ENCODE measurements at regions not wholly inside any gene's neighbourhood (a gene's known extent, or its start where the extent isn't known, plus 50 kb on each side); places are given as distances from the start of the nearest gene placed in this dataset.

- TF ChIP-seq EP300 (IDR thresholded peaks at IDR 0.05) (no peak), POLR2A (IDR thresholded peaks at IDR 0.05; ENCODE audit: low read depth) (no peak), POLR2AphosphoS5 (IDR thresholded peaks at IDR 0.05) (no peak)
- TF ChIP-seq, protein P1, sequence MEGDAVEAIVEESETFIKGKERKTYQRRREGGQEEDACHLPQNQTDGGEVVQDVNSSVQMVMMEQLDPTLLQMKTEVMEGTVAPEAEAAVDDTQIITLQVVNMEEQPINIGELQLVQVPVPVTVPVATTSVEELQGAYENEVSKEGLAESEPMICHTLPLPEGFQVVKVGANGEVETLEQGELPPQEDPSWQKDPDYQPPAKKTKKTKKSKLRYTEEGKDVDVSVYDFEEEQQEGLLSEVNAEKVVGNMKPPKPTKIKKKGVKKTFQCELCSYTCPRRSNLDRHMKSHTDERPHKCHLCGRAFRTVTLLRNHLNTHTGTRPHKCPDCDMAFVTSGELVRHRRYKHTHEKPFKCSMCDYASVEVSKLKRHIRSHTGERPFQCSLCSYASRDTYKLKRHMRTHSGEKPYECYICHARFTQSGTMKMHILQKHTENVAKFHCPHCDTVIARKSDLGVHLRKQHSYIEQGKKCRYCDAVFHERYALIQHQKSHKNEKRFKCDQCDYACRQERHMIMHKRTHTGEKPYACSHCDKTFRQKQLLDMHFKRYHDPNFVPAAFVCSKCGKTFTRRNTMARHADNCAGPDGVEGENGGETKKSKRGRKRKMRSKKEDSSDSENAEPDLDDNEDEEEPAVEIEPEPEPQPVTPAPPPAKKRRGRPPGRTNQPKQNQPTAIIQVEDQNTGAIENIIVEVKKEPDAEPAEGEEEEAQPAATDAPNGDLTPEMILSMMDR (IDR thresholded peaks at IDR 0.05): no peak
Measured at GRCh38 chr12:118866346-118866745, 115.0 kb upstream of the SRRM4 start.
